AG08396 (cell line): ENCODE measurements at regions not wholly inside any gene's neighbourhood (a gene's known extent, or its start where the extent isn't known, plus 50 kb on each side); places are given as distances from the start of the nearest gene placed in this dataset.
A peak's percentile ranks its signal among the peaks of the same experiment; 100 is the strongest.
"Not testable (repeated sequence)": the region's sequence is repeated elsewhere in the genome, so short reads cannot be mapped to it uniquely, and the experiment has no call there.

Source experiments
- DNase-seq: peaks from one replicate; pipeline ENCODE4 v3.0.0; 2012; ENCODE audit warnings: low spot score, mixed read lengths

DNA sequence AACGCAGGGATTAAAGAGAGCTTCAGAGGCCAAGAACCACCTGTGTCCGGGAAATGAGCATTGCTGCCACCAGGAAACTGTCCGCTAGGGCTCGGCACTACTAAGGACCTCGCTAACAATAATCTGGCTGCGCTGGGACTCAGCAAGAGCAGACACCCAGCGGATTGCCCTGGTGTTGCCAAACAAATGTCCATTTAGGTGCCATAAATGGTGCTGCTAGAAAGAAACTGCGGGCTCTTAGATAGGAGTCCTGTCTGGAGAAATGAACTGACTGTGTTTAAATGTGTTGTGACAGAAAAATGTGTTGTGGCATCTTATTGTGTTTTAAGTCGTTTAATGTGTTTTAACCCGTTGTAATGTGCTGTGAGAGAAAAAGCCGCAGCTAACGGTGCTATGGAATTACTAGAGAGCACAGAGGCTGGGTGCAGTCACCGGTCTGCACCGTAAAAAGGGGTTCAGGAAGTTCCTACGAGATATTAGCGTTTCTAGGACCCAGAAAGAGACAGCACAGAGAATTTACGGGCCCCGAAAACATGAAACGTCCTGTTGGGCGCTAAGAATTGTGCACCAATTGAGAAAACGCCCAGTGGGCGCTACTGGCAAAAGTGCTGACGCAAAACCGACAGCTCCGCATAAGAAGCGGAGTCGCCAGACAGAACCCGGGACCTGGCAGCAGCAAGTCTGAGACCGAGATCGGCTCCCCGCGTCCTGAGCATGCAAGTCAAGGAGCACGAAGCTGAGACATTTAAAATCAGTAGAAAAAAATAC is 90.6 kb downstream of the ANXA2R start:
- peak; percentile 35 for DNase-seq

GRCh38 chr5:42948961-42949347 is 91.2 kb downstream of the ANXA2R start:
- no peak for DNase-seq

- peak; percentile 78 for DNase-seq
Observed at GRCh38 chr5:42944989-42945388, 95.1 kb downstream of the ANXA2R start.

GRCh38 chr5:42943931-42944631 is 96.0 kb downstream of the ANXA2R start:
- DNase-seq = no peak

DNA sequence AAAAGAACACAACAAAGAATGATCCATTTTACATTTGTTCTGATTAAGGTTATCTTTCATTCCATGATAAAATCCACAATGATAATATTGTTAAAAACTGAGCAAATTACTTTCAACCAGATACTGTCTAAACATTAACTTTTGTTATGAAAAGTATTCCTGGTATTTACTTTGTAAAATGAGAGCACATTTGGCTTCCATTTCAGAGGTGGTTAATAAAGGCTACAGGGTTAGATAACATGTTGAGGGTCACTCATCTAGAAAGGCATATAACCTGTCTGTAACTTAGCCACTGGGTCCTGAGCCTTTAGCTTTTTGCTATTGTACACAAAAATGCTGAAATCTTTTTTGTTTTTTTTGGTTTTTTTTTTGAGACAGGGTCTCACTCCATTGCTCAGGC is 99.3 kb downstream of the ANXA2R start:
- DNase-seq = no peak

- DNase-seq = not testable (repeated sequence)
Observed at GRCh38 chr5:42932011-42932410, 108.1 kb downstream of the ANXA2R start.

DNA sequence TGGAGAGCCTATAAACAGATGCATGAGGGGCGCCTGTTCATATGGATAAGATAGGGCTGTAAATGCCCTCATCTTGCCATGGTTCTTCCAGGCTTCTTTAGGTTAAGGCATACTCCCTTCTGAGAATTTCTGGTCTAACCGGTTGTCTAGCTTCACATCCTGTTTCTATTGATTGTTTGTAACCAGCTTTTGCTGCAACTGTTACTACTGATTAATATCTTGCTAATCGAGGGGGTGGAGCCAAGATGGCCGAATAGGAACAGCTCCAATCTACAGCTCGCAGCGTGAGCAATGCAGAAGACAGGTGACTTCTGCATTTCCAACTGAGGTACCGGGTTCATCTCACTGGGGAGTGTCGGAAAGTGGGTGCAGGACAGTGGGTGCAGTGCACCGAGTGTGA is 108.7 kb downstream of the ANXA2R start:
- DNase-seq = not testable (repeated sequence)

DNA sequence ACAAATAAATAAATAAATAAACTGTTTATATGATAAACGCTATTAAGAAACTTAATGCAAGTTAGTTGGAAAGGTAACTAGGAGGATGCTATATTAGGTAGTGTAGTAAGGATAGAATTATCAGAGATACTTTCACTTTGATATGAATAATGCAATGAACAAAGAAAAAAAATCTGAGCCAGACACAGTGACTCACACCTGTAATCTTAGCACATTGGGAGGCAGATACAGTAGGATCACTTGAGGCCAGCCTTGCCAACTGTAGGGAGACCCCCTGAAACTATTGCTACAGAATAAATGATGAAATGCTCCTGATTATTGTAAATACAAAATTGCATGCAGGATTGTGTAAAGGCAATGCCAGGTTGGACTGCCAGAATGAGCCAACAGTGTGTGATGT is 109.2 kb downstream of the ANXA2R start:
- no peak for DNase-seq

GRCh38 chr5:42929871-42930270 is 110.2 kb downstream of the ANXA2R start:
- DNase-seq = no peak

GRCh38 chr5:42927730-42928129 is 112.4 kb downstream of the ANXA2R start:
- DNase-seq = no peak

DNA sequence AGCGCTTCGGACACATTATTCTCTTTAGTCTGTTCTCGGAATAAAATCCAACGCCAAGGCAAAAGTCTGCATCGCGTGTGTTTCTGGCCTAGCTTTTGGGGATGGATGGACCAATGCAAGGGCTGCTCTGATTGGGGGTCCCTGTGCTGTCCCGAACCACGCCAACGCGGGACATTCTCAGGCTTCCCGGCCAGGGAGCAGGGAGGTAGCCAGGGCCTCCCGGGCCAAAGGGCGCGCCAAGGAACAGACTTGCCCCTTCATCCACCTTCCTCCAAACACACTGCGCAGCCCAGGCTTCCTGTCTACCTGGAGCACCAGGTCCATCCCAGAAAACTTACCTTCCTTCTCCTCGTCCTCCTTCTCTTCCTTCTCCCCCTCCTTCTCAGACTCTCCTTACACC is 113.0 kb upstream of the SELENOP start:
- no peak for DNase-seq

- no peak for DNase-seq
Observed at GRCh38 chr5:42924226-42924625, 112.5 kb upstream of the SELENOP start.

DNA sequence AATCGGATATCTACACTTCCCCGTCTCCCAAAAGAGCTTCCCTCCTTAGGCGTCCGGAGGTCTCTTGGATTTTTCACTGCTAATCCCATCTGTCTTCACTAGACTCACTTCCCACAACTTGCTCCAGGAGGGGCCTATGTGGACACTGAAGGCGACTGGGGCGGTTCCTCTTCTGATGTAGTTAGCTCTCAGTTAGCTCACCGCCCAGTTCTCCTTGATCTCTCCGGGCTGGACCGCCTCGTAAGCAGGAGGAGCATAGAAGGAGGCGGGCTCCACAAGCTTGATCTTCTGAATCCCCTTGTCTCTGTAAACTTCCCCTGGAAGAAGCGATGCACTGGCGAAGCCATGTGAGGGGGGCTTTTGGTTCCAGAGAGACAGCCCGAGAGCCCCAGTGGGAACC is 112.0 kb upstream of the SELENOP start:
- DNase-seq = no peak

DNA sequence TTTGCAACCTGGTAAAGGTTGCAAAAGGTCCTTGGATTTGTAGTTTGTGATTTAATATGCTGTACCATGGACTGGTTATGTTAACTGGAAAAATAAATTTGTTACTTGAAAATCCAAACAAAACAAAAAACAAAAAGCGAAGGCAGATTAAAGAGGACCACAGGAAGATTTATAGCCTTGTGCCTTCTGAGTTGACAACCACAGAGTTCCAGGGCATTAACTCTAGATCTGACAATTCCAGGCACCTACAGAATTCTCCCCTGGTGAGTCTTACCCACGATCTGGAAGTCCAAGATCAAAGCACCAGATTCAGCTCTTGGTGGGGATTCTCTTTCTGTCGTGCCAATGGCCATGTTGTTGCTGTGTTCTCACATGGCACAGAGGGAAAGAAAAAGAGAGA is 107.9 kb upstream of the SELENOP start:
- DNase-seq = no peak

DNA sequence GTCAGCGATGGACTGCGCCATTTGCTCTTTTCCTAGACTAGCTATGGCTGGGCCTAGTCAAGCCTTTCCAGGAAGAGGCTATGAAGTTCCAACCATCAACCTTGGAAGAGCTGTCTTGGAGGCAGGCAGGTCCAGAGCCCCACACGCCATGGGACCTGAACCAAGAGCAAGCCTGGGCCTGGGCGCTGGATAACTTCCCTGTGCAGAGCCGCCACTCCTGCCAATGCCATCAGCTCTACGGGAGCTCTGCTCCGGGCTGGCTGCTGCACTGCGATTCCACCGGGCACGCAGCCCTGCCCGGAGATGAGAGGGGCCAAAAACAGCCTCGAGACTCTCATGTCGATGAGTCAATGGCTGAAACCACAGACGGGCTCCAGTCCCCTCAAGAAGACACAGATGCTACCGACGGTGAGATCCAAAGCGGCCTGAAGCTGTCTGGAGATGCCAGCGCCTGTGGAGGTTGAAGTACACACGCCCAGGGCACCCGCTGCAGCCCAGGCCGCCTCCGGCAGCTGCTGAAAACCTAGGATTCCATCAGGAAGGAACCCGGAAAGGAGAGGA is 103.7 kb upstream of the SELENOP start:
- DNase-seq = no peak

GRCh38 chr5:42912184-42912798 is 100.6 kb upstream of the SELENOP start:
- DNase-seq = peak; percentile 57

- DNase-seq = peak; percentile 87
Observed at GRCh38 chr5:42908509-42909488, 97.1 kb upstream of the SELENOP start.

- DNase-seq = no peak
Observed at GRCh38 chr5:42908086-42908485, 96.4 kb upstream of the SELENOP start.

DNA sequence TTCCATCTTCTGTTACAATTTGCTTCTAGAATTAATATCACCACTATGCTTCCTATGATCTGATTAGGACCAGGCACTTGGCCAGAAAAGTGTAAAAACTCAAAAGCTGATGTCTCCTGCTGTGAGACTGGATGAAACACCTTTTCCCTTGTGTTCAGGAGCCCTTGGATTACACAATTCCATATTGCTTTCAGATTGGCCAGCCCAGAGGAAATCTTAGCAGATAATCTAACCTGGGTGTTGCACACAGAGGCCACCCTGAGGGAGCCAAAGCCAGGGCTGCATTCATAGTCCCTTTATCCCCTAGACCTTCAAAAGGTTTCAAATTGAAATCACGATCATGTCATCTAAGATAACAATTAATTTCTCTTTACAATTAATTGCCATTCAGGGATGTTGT is 94.1 kb upstream of the SELENOP start:
- no peak for DNase-seq

- DNase-seq = no peak
Observed at GRCh38 chr5:42900734-42901133, 89.0 kb upstream of the SELENOP start.

DNA sequence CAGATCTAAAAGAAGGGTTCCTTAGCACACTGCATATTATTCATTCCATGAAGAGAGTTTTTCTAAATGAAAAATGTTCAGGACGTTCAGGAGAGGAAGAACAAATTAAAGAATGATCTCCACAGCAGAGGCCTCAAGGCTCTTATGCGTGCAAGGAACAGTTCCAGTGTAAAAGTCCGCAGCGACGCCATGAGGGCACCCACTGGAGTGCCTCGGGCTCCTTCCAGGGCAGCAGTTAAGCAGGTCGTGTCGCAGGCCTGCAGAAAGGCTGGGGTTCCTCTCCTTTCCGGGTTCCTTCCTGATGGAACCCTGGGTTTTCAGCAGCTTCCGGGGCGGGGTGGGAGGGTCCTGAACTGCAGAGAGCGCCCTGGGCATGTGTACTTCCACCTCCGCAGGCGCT is 87.1 kb upstream of the SELENOP start:
- DNase-seq = no peak

DNA sequence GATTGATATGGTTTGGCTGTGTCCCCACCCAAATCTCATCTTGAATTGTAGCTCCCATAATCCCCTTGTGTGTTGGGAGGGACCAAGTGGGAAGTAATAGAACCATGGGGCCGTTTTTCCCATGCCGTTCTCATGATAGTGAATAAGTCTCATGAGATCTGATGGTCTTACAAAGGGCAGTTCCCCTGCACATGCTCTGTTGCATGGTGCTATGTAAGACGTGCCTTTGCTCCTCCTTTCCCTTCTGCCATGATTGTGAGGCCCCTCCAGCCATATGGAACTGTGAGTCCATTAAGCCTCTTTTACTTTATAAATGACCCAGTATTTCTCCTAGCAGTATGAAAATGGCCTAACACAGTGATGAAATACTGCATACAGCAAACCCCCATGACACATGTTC is 84.8 kb upstream of the SELENOP start:
- no peak for DNase-seq
